ENCODE measurements at regions not wholly inside any gene's neighbourhood (a gene's known extent, or its start where the extent isn't known, plus 50 kb on each side); places are given as distances from the start of the nearest gene placed in this dataset.
"Not testable (repeated sequence)": the region's sequence is repeated elsewhere in the genome, so short reads cannot be mapped to it uniquely, and the experiment has no call there.

GRCh38 chr13:88622362-88622973 is 951.3 kb downstream of the SLITRK5 start:
- DNase-seq = peak; percentile 24

GRCh38 chr13:88623150-88623549 is 952.0 kb downstream of the SLITRK5 start:
- DNase-seq = no peak

GRCh38 chr13:88627071-88627470 is 955.9 kb downstream of the SLITRK5 start:
- no peak for DNase-seq

GRCh38 chr13:88628882-88629281 is 957.7 kb downstream of the SLITRK5 start:
- no peak for DNase-seq

GRCh38 chr13:88637935-88638334 is 966.8 kb downstream of the SLITRK5 start:
- DNase-seq = no peak

GRCh38 chr13:88643233-88643632 is 972.1 kb downstream of the SLITRK5 start:
- DNase-seq = no peak

GRCh38 chr13:88648598-88649373 is 977.6 kb downstream of the SLITRK5 start:
- DNase-seq = no peak

GRCh38 chr13:88649855-88650254 is 978.7 kb downstream of the SLITRK5 start:
- DNase-seq = no peak

GRCh38 chr13:88651531-88651930 is 980.4 kb downstream of the SLITRK5 start:
- DNase-seq = no peak

GRCh38 chr13:88656751-88657150 is 985.6 kb downstream of the SLITRK5 start:
- DNase-seq = no peak

- no peak for DNase-seq
These were observed 999.3 kb downstream of the SLITRK5 start for GRCh38 chr13:88670509-88670908.

GRCh38 chr13:88674841-88675240 is 1003.7 kb downstream of the SLITRK5 start:
- DNase-seq = no peak

- DNase-seq = no peak
These were observed 1004.3 kb downstream of the SLITRK5 start for GRCh38 chr13:88675347-88675996.

GRCh38 chr13:88676016-88676415 is 1004.8 kb downstream of the SLITRK5 start:
- no peak for DNase-seq

GRCh38 chr13:88685459-88685858 is 1014.3 kb downstream of the SLITRK5 start:
- DNase-seq = no peak

- DNase-seq = no peak
These were observed 1030.4 kb downstream of the SLITRK5 start for GRCh38 chr13:88701551-88701950.

- DNase-seq = no peak
These were observed 1033.6 kb downstream of the SLITRK5 start for GRCh38 chr13:88704600-88705275.

GRCh38 chr13:88707646-88708045 is 1036.5 kb downstream of the SLITRK5 start:
- DNase-seq = no peak

- no peak for DNase-seq
These were observed 1046.8 kb downstream of the SLITRK5 start for GRCh38 chr13:88717946-88718345.

GRCh38 chr13:88718781-88719180 is 1047.6 kb downstream of the SLITRK5 start:
- DNase-seq = no peak

- DNase-seq = no peak
These were observed 1054.9 kb downstream of the SLITRK5 start for GRCh38 chr13:88726075-88726474.

- DNase-seq = not testable (repeated sequence)
These were observed 1056.1 kb downstream of the SLITRK5 start for GRCh38 chr13:88727236-88727635.

- no peak for DNase-seq
These were observed 1058.4 kb downstream of the SLITRK5 start for GRCh38 chr13:88729605-88730004.
